Karpas-422 (cell line): ENCODE measurements at regions not wholly inside any gene's neighbourhood (a gene's known extent, or its start where the extent isn't known, plus 50 kb on each side); places are given as distances from the start of the nearest gene placed in this dataset.

Experiments
- DNase-seq: peaks from one replicate; pipeline ENCODE4 v3.0.0-alpha.2; 2015
- H2AFZ ChIP-seq: fragments of 200-600 bp; sonication (generic); 2 replicates; pipeline ENCODE4 v1.6.1; 2014; ENCODE audit warnings: antibody characterized with exemption, low read length, mixed read lengths
- H3K27ac ChIP-seq: fragments of 200-600 bp; sonication (generic); 2 replicates; pipeline ENCODE4 v1.5.1; 2014; ENCODE audit warnings: mild to moderate bottlenecking, low read length, moderate library complexity
- H3K27me3 ChIP-seq: fragments of 200-600 bp; sonication (generic); 2 replicates; pipeline ENCODE4 v1.6.1; 2014; ENCODE audit warnings: low read length, mixed read lengths
- H3K36me3 ChIP-seq: fragments of 200-600 bp; sonication (generic); 2 replicates; pipeline ENCODE4 v1.6.1; 2014; ENCODE audit warnings: low read length, mixed read lengths; ENCODE audit not compliant: insufficient read depth
- H3K4me1 ChIP-seq: fragments of 200-600 bp; sonication (generic); 2 replicates; pipeline ENCODE4 v1.6.1; 2014; ENCODE audit warnings: mild to moderate bottlenecking, low read length, mixed read lengths
- H3K4me2 ChIP-seq: fragments of 200-600 bp; sonication (generic); 2 replicates; pipeline ENCODE4 v1.6.1; 2014; ENCODE audit warnings: low read length, low read depth, mild to moderate bottlenecking; ENCODE audit not compliant: poor library complexity, severe bottlenecking
- H3K4me3 ChIP-seq: fragments of 200-600 bp; sonication (generic); 2 replicates; pipeline ENCODE4 v1.5.1; 2014; ENCODE audit warnings: mild to moderate bottlenecking, antibody characterized with exemption, low read length, mixed read lengths
- H3K79me2 ChIP-seq: fragments of 200-600 bp; sonication (generic); 2 replicates; pipeline ENCODE4 v1.6.1; 2014; ENCODE audit warnings: mild to moderate bottlenecking, low read length, mixed read lengths
- H3K9ac ChIP-seq: fragments of 200-600 bp; sonication (generic); 2 replicates; pipeline ENCODE4 v1.6.0; 2014; ENCODE audit warnings: low read length
- H3K9me2 ChIP-seq: fragments of 200-600 bp; sonication (generic), shearing (Covaris generic); replicated peaks from 2 replicates; pipeline ENCODE4 v1.6.0; 2014; ENCODE audit warnings: mild to moderate bottlenecking, low read length, moderate library complexity; ENCODE audit not compliant: insufficient read depth
- H3K9me3 ChIP-seq: fragments of 300-700, 200-600 bp; sonication (generic); 2 replicates; pipeline ENCODE4 v1.6.1; 2014; ENCODE audit warnings: low read length, mixed read lengths
- H4K20me1 ChIP-seq: fragments of 200-600 bp; sonication (generic); 2 replicates; pipeline ENCODE4 v1.6.1; 2014; ENCODE audit warnings: mild to moderate bottlenecking, antibody characterized with exemption, low read length, low read depth; ENCODE audit not compliant: insufficient read depth

- Histone ChIP-seq H2AFZ (no peak overlapping the region), H3K9ac (no peak overlapping the region), H3K4me2 (no peak overlapping the region), H3K27ac (no peak overlapping the region), H3K4me1 (no peaks in the 10 kb centered on the region), H3K9me3 (no peaks in the 10 kb centered on the region), H3K36me3 (no peaks in the 10 kb centered on the region), H4K20me1 (no peaks in the 10 kb centered on the region), H3K79me2 (no peaks in the 10 kb centered on the region), H3K9me2 (no peaks in the 10 kb centered on the region), H3K27me3 (no peaks in the 10 kb centered on the region), H3K4me3 (no peak overlapping the region)
- no peak for DNase-seq
Observed at GRCh38 chr12:89919241-89919906, 210.7 kb upstream of the ATP2B1 start.

GRCh38 chr12:89918172-89918846, 209.7 kb upstream of the ATP2B1 start:
- Histone ChIP-seq H3K4me1 (no peaks in the 10 kb centered on the region), H3K79me2 (no peaks in the 10 kb centered on the region), H3K4me3 (no peak overlapping the region), H2AFZ (no peak overlapping the region), H3K4me2 (no peak overlapping the region), H3K9me2 (no peaks in the 10 kb centered on the region), H3K9ac (no peak overlapping the region), H3K27me3 (no peaks in the 10 kb centered on the region), H3K36me3 (no peaks in the 10 kb centered on the region), H3K9me3 (no peaks in the 10 kb centered on the region), H4K20me1 (no peaks in the 10 kb centered on the region), H3K27ac (no peak overlapping the region)
- no peak for DNase-seq

GRCh38 chr12:89909753-89910152, 201.1 kb upstream of the ATP2B1 start:
- no peaks in the 10 kb centered on the region for H3K27me3 ChIP-seq
- H4K20me1 ChIP-seq, result no peaks in the 10 kb centered on the region
- H3K36me3 ChIP-seq, result no peaks in the 10 kb centered on the region
- no peaks in the 10 kb centered on the region for H3K79me2 ChIP-seq
- no peaks in the 10 kb centered on the region for H3K4me1 ChIP-seq
- H3K4me2 ChIP-seq, result no peak overlapping the region
- no peak overlapping the region for H3K27ac ChIP-seq
- no peak overlapping the region for H2AFZ ChIP-seq
- H3K9me3 ChIP-seq, result no peaks in the 10 kb centered on the region
- no peaks in the 10 kb centered on the region for H3K9me2 ChIP-seq
- H3K4me3 ChIP-seq, result no peak overlapping the region
- H3K9ac ChIP-seq, result no peak overlapping the region
- no peak for DNase-seq

GRCh38 chr12:89907659-89908058, 199.0 kb upstream of the ATP2B1 start:
- H3K27me3 ChIP-seq, result no peaks in the 10 kb centered on the region
- no peak overlapping the region for H3K9ac ChIP-seq
- DNase-seq, result no peak
- no peak overlapping the region for H2AFZ ChIP-seq
- no peaks in the 10 kb centered on the region for H4K20me1 ChIP-seq
- no peak overlapping the region for H3K4me2 ChIP-seq
- no peaks in the 10 kb centered on the region for H3K36me3 ChIP-seq
- H3K4me3 ChIP-seq, result no peak overlapping the region
- no peaks in the 10 kb centered on the region for H3K79me2 ChIP-seq
- H3K9me3 ChIP-seq, result no peaks in the 10 kb centered on the region
- H3K27ac ChIP-seq, result no peak overlapping the region
- H3K9me2 ChIP-seq, result no peaks in the 10 kb centered on the region
- no peaks in the 10 kb centered on the region for H3K4me1 ChIP-seq

GRCh38 chr12:89906824-89907223, 198.2 kb upstream of the ATP2B1 start:
- no peaks in the 10 kb centered on the region for H3K4me1 ChIP-seq
- H3K4me3 ChIP-seq, result no peak overlapping the region
- H3K27me3 ChIP-seq, result no peaks in the 10 kb centered on the region
- H3K79me2 ChIP-seq, result no peaks in the 10 kb centered on the region
- H3K27ac ChIP-seq, result no peak overlapping the region
- DNase-seq, result no peak
- no peak overlapping the region for H2AFZ ChIP-seq
- no peaks in the 10 kb centered on the region for H3K36me3 ChIP-seq
- no peaks in the 10 kb centered on the region for H4K20me1 ChIP-seq
- H3K9me3 ChIP-seq, result no peaks in the 10 kb centered on the region
- H3K4me2 ChIP-seq, result no peak overlapping the region
- H3K9me2 ChIP-seq, result no peaks in the 10 kb centered on the region
- no peak overlapping the region for H3K9ac ChIP-seq

GRCh38 chr12:89906178-89906577, 197.5 kb upstream of the ATP2B1 start:
- no peak overlapping the region for H3K4me3 ChIP-seq
- no peaks in the 10 kb centered on the region for H3K9me3 ChIP-seq
- no peaks in the 10 kb centered on the region for H4K20me1 ChIP-seq
- H3K9ac ChIP-seq, result no peak overlapping the region
- no peak overlapping the region for H2AFZ ChIP-seq
- no peaks in the 10 kb centered on the region for H3K9me2 ChIP-seq
- no peaks in the 10 kb centered on the region for H3K79me2 ChIP-seq
- no peak overlapping the region for H3K27ac ChIP-seq
- H3K27me3 ChIP-seq, result no peaks in the 10 kb centered on the region
- DNase-seq, result no peak
- H3K36me3 ChIP-seq, result no peaks in the 10 kb centered on the region
- H3K4me1 ChIP-seq, result no peaks in the 10 kb centered on the region
- no peak overlapping the region for H3K4me2 ChIP-seq

- H3K4me2 ChIP-seq, result no peak overlapping the region
- H2AFZ ChIP-seq, result no peak overlapping the region
- no peaks in the 10 kb centered on the region for H4K20me1 ChIP-seq
- DNase-seq, result no peak
- no peak overlapping the region for H3K9ac ChIP-seq
- H3K27ac ChIP-seq, result no peak overlapping the region
- H3K4me1 ChIP-seq, result no peaks in the 10 kb centered on the region
- no peaks in the 10 kb centered on the region for H3K36me3 ChIP-seq
- no peaks in the 10 kb centered on the region for H3K27me3 ChIP-seq
- no peak overlapping the region for H3K4me3 ChIP-seq
- no peaks in the 10 kb centered on the region for H3K79me2 ChIP-seq
- H3K9me2 ChIP-seq, result no peaks in the 10 kb centered on the region
- H3K9me3 ChIP-seq, result no peaks in the 10 kb centered on the region
Observed at GRCh38 chr12:89901906-89902642, 193.4 kb upstream of the ATP2B1 start.

- Histone ChIP-seq H3K79me2 (no peaks in the 10 kb centered on the region), H3K36me3 (no peaks in the 10 kb centered on the region), H3K4me2 (no peak overlapping the region), H3K9me2 (no peaks in the 10 kb centered on the region), H3K27ac (no peak overlapping the region), H3K4me3 (no peak overlapping the region), H2AFZ (no peak overlapping the region), H4K20me1 (no peaks in the 10 kb centered on the region), H3K9me3 (no peaks in the 10 kb centered on the region), H3K9ac (no peak overlapping the region), H3K27me3 (no peaks in the 10 kb centered on the region), H3K4me1 (no peaks in the 10 kb centered on the region)
- DNase-seq, result no peak
Observed at GRCh38 chr12:89901319-89901718, 192.7 kb upstream of the ATP2B1 start.
